A549 (cell line): ENCODE measurements at regions not wholly inside any gene's neighbourhood (a gene's known extent, or its start where the extent isn't known, plus 50 kb on each side); places are given as distances from the start of the nearest gene placed in this dataset.

Source experiments
- CBX2 ChIP-seq: fragments of 200-600 bp; sonication (generic); IDR thresholded peaks from 2 replicates; pipeline ENCODE4 v1.6.1; 2016; ENCODE audit warnings: low read depth, mild to moderate bottlenecking, borderline replicate concordance
- CHD4 ChIP-seq: fragments of 200-600 bp; sonication (generic); IDR thresholded peaks from 2 replicates; pipeline ENCODE4 v1.6.1; 2016; ENCODE audit warnings: antibody characterized with exemption, mild to moderate bottlenecking, borderline replicate concordance
- CTCF ChIP-seq: fragments of >200 bp; sonication (Bioruptor Twin); formaldehyde crosslinking; IDR thresholded peaks from 3 replicates; pipeline ENCODE4 v1.5.1; 2016
- E2F6 ChIP-seq: IDR thresholded peaks from 2 replicates; pipeline ENCODE4 v1.6.1; 2012; ENCODE audit warnings: low read depth, borderline replicate concordance
- EP300 ChIP-seq, 2 experiments: fragments of >200 bp; sonication (Bioruptor Twin); formaldehyde crosslinking; IDR thresholded peaks; 2 replicates in 1 of 2; 3 replicates in 1 of 2; pipeline ENCODE4 v1.6.1; 2016 to 2017
- JUNB ChIP-seq: fragments of >200 bp; sonication (Bioruptor Twin); formaldehyde crosslinking; IDR thresholded peaks from 2 replicates; pipeline ENCODE4 v1.6.1; 2016
- MAFK ChIP-seq: fragments of 450-650 bp; IDR thresholded peaks from 2 replicates; pipeline ENCODE4 v1.6.1; 2014; ENCODE audit not compliant: partially characterized antibody
- NR3C1 ChIP-seq: fragments of >200 bp; sonication (Bioruptor Twin); formaldehyde crosslinking; IDR thresholded peaks from 3 replicates; pipeline ENCODE4 v1.6.1; 2017
- POLR2A ChIP-seq: IDR thresholded peaks from 2 replicates; pipeline ENCODE4 v1.6.1; 2012; ENCODE audit warnings: mild to moderate bottlenecking, low read length
- RFX5 ChIP-seq: fragments of 450-650 bp; IDR thresholded peaks from 2 replicates; pipeline ENCODE4 v1.7.1; 2014; ENCODE audit warnings: antibody characterized with exemption, mild to moderate bottlenecking, moderate library complexity
- USF2 ChIP-seq: fragments of 450-650 bp; IDR thresholded peaks from 2 replicates; pipeline ENCODE4 v1.6.1; 2014; ENCODE audit warnings: antibody characterized with exemption

GRCh38 chr5:57655228-57655627, 172.6 kb upstream of the ACTBL2 start:
- no peak for TF ChIP-seq NR3C1
- TF ChIP-seq CTCF: no peak
- TF ChIP-seq E2F6: no peak
- TF ChIP-seq CHD4: no peak
- no peak for TF ChIP-seq RFX5
- no peak for TF ChIP-seq CBX2
- no peak for TF ChIP-seq POLR2A
- no peak for TF ChIP-seq MAFK
- TF ChIP-seq EP300 (IDR thresholded peaks at IDR 0.05): no peak
- TF ChIP-seq USF2: no peak
- TF ChIP-seq JUNB: no peak
